WTC11 (cell line): ENCODE measurements at regions not wholly inside any gene's neighbourhood (a gene's known extent, or its start where the extent isn't known, plus 50 kb on each side); places are given as distances from the start of the nearest gene placed in this dataset.

Experiments used
- ATAC-seq: fragments of 200-7000 bp; cut with Tn5 transposase; 2 replicates; pipeline ENCODE4 v1.10.0; 2021; ENCODE audit warnings: mild to moderate bottlenecking, moderate library complexity
- CTCF ChIA-PET: fragments of 300-600 bp; sonication (Branson Sonifier 250); formaldehyde crosslinking; loops from one replicate; lab custom pipeline; 2021; ENCODE audit warnings: antibody characterized with exemption; lab: Charles Lee
- POLR2A ChIA-PET: fragments of 350-600 bp; sonication (Branson Sonifier 250); formaldehyde crosslinking; loops from one replicate; lab custom pipeline; 2021; ENCODE audit warnings: antibody characterized with exemption; lab: Charles Lee
- DNase-seq: peaks from one replicate; pipeline ENCODE4 v3.0.0; 2021; ENCODE audit warnings: low spot score
- H3K27ac Mint-ChIP-seq: 2 replicates; pipeline ENCODE4 v1.8.0; 2021; ENCODE audit warnings: mixed read lengths
- H3K27me3 Mint-ChIP-seq: 2 replicates; pipeline ENCODE4 v1.8.0; 2021; ENCODE audit warnings: low read depth, mild to moderate bottlenecking, moderate library complexity, mixed read lengths
- H3K36me3 Mint-ChIP-seq: 2 replicates; pipeline ENCODE4 v1.8.0; 2021; ENCODE audit warnings: mixed read lengths
- H3K4me1 Mint-ChIP-seq: 2 replicates; pipeline ENCODE4 v1.8.0; 2022; ENCODE audit warnings: mixed read lengths
- H3K4me3 Mint-ChIP-seq: 2 replicates; pipeline ENCODE4 v1.8.0; 2021; ENCODE audit warnings: mild to moderate bottlenecking, moderate library complexity, mixed read lengths
- H3K9me3 Mint-ChIP-seq: 2 replicates; pipeline ENCODE4 v1.8.0; 2021; ENCODE audit warnings: mixed read lengths
- ARID4B ChIP-seq: sonication (generic); formaldehyde crosslinking; IDR thresholded peaks from 2 replicates; pipeline ENCODE4 v1.8.0; 2023; ENCODE audit warnings: missing genetic modification reagents, mild to moderate bottlenecking, borderline replicate concordance
- CBFB ChIP-seq: sonication (generic); formaldehyde crosslinking; IDR thresholded peaks from 2 replicates; pipeline ENCODE4 v1.8.1; 2022; ENCODE audit warnings: mild to moderate bottlenecking, low read depth, missing genetic modification reagents
- EMX1 ChIP-seq: fragments of 250-450 bp; sonication (Bioruptor Pico); IDR thresholded peaks from 2 replicates; pipeline ENCODE4 v1.8.0; 2021; ENCODE audit warnings: mild to moderate bottlenecking
- ETV6 ChIP-seq: sonication (generic); formaldehyde crosslinking; IDR thresholded peaks from 2 replicates; pipeline ENCODE4 v1.8.1; 2022; ENCODE audit warnings: mild to moderate bottlenecking, missing genetic modification reagents
- GABPB1 ChIP-seq: sonication (generic); formaldehyde crosslinking; IDR thresholded peaks from 2 replicates; pipeline ENCODE4 v1.8.1; 2023; ENCODE audit warnings: mild to moderate bottlenecking, missing genetic modification reagents
- HMGA2 ChIP-seq: fragments of 250-450 bp; sonication (Bioruptor Pico); IDR thresholded peaks from 2 replicates; pipeline ENCODE4 v1.4.0; 2021; ENCODE audit warnings: mild to moderate bottlenecking, moderate library complexity
- KAT7 ChIP-seq: sonication (generic); formaldehyde crosslinking; IDR thresholded peaks from 2 replicates; pipeline ENCODE4 v1.8.1; 2023; ENCODE audit warnings: missing genetic modification reagents, mild to moderate bottlenecking, borderline replicate concordance
- NFATC4 ChIP-seq: fragments of 250-450 bp; sonication (Bioruptor Pico); IDR thresholded peaks from 2 replicates; pipeline ENCODE4 v1.9.0; 2021; ENCODE audit warnings: mild to moderate bottlenecking
- RELA ChIP-seq: sonication (generic); formaldehyde crosslinking; IDR thresholded peaks from 2 replicates; pipeline ENCODE4 v1.8.1; 2022; ENCODE audit warnings: missing genetic modification reagents, mild to moderate bottlenecking, borderline replicate concordance
- RORB ChIP-seq: fragments of 250-450 bp; sonication (Bioruptor Pico); IDR thresholded peaks from 2 replicates; pipeline ENCODE4 v1.9.0; 2021; ENCODE audit warnings: mild to moderate bottlenecking
- SP1 ChIP-seq: sonication (generic); formaldehyde crosslinking; conservative IDR thresholded peaks from 2 replicates; pipeline ENCODE4 v1.8.1; 2022; ENCODE audit warnings: missing genetic modification reagents
- TCF7 ChIP-seq: sonication (generic); formaldehyde crosslinking; IDR thresholded peaks from 2 replicates; pipeline ENCODE4 v1.8.0; 2022; ENCODE audit warnings: mild to moderate bottlenecking, low read depth, missing genetic modification reagents, moderate library complexity
- USF1 ChIP-seq: sonication (generic); formaldehyde crosslinking; IDR thresholded peaks from 2 replicates; pipeline ENCODE4 v1.8.0; 2022; ENCODE audit warnings: mild to moderate bottlenecking, missing genetic modification reagents
- ZNF425 ChIP-seq: fragments of 250-450 bp; sonication (Bioruptor Pico); conservative IDR thresholded peaks from 2 replicates; pipeline ENCODE4 v1.9.0; 2021; ENCODE audit warnings: mild to moderate bottlenecking
- TF ChIP-seq, protein P1 (sequence below): sonication (generic); formaldehyde crosslinking; IDR thresholded peaks from 2 replicates; pipeline ENCODE4 v1.8.0; 2022; ENCODE audit warnings: mild to moderate bottlenecking, missing genetic modification reagents
- TF ChIP-seq, protein P2 (sequence below): fragments of 250-450 bp; sonication (Bioruptor Pico); IDR thresholded peaks from 2 replicates; pipeline ENCODE4 v1.9.0; 2021; ENCODE audit warnings: mild to moderate bottlenecking, borderline replicate concordance
- TF ChIP-seq, protein P3 (sequence below): fragments of 250-450 bp; sonication (Bioruptor Pico); IDR thresholded peaks from 2 replicates; pipeline ENCODE4 v1.9.0; 2021; ENCODE audit warnings: mild to moderate bottlenecking

DNA sequence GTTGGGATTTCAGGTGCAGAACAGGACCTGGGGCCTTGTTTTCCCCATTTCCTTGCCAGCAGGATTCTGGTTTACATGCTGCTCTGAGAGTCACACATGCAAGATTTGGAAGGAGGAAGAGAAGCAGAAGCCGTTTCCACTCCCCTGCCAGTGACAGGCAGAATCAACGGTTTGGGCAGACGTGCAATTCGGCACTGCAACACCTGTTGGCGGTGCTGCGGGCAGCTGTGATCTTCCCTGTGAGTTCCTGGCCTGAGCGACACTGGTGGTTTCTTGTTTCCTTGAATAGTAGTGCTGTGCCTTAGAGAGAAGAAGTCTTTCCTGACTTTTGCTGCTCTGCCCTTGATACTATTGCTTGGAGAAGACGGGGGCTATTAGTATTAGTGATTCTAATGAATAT, 1126.2 kb downstream of the TYW1 start:
- ChIA-PET CTCF (no interaction called here), POLR2A (no interaction called here)
- DNase-seq (no peak), ATAC-seq (no peak)
- Mint-ChIP-seq H3K36me3 (peaks cover 24% of the 10 kb centered on the region), H3K4me3 (no peak overlapping the region), H3K4me1 (no peaks in the 10 kb centered on the region), H3K27ac (no peak overlapping the region), H3K9me3 (peaks cover 33% of the 10 kb centered on the region), H3K27me3 (no peaks in the 10 kb centered on the region; the same call in 1 of the 2 replicates)
- TF ChIP-seq GABPB1 (CRISPR knock-in tag) (no peak), TCF7 (no peak), RELA (CRISPR knock-in tag) (no peak), NFATC4 (CRISPR knock-in tag) (no peak), CBFB (no peak), ARID4B (CRISPR knock-in tag) (no peak), USF1 (CRISPR knock-in tag) (no peak), KAT7 (CRISPR knock-in tag) (no peak), EMX1 (CRISPR knock-in tag) (no peak), RORB (CRISPR knock-in tag) (no peak), ETV6 (CRISPR knock-in tag) (no peak), SP1 (CRISPR knock-in tag) (no peak), HMGA2 (CRISPR knock-in tag) (no peak), ZNF425 (CRISPR knock-in tag) (no peak)
- TF ChIP-seq, protein P1, sequence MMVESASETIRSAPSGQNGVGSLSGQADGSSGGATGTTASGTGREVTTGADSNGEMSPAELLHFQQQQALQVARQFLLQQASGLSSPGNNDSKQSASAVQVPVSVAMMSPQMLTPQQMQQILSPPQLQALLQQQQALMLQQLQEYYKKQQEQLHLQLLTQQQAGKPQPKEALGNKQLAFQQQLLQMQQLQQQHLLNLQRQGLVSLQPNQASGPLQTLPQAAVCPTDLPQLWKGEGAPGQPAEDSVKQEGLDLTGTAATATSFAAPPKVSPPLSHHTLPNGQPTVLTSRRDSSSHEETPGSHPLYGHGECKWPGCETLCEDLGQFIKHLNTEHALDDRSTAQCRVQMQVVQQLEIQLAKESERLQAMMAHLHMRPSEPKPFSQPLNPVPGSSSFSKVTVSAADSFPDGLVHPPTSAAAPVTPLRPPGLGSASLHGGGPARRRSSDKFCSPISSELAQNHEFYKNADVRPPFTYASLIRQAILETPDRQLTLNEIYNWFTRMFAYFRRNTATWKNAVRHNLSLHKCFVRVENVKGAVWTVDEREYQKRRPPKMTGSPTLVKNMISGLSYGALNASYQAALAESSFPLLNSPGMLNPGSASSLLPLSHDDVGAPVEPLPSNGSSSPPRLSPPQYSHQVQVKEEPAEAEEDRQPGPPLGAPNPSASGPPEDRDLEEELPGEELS (CRISPR knock-in tag) = no peak
- TF ChIP-seq, protein P2, sequence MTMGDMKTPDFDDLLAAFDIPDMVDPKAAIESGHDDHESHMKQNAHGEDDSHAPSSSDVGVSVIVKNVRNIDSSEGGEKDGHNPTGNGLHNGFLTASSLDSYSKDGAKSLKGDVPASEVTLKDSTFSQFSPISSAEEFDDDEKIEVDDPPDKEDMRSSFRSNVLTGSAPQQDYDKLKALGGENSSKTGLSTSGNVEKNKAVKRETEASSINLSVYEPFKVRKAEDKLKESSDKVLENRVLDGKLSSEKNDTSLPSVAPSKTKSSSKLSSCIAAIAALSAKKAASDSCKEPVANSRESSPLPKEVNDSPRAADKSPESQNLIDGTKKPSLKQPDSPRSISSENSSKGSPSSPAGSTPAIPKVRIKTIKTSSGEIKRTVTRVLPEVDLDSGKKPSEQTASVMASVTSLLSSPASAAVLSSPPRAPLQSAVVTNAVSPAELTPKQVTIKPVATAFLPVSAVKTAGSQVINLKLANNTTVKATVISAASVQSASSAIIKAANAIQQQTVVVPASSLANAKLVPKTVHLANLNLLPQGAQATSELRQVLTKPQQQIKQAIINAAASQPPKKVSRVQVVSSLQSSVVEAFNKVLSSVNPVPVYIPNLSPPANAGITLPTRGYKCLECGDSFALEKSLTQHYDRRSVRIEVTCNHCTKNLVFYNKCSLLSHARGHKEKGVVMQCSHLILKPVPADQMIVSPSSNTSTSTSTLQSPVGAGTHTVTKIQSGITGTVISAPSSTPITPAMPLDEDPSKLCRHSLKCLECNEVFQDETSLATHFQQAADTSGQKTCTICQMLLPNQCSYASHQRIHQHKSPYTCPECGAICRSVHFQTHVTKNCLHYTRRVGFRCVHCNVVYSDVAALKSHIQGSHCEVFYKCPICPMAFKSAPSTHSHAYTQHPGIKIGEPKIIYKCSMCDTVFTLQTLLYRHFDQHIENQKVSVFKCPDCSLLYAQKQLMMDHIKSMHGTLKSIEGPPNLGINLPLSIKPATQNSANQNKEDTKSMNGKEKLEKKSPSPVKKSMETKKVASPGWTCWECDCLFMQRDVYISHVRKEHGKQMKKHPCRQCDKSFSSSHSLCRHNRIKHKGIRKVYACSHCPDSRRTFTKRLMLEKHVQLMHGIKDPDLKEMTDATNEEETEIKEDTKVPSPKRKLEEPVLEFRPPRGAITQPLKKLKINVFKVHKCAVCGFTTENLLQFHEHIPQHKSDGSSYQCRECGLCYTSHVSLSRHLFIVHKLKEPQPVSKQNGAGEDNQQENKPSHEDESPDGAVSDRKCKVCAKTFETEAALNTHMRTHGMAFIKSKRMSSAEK = no peak
- TF ChIP-seq, protein P3, sequence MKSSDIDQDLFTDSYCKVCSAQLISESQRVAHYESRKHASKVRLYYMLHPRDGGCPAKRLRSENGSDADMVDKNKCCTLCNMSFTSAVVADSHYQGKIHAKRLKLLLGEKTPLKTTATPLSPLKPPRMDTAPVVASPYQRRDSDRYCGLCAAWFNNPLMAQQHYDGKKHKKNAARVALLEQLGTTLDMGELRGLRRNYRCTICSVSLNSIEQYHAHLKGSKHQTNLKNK (CRISPR knock-in tag) = no peak
